ENCODE measurements at regions not wholly inside any gene's neighbourhood (a gene's known extent, or its start where the extent isn't known, plus 50 kb on each side); places are given as distances from the start of the nearest gene placed in this dataset.

DNA sequence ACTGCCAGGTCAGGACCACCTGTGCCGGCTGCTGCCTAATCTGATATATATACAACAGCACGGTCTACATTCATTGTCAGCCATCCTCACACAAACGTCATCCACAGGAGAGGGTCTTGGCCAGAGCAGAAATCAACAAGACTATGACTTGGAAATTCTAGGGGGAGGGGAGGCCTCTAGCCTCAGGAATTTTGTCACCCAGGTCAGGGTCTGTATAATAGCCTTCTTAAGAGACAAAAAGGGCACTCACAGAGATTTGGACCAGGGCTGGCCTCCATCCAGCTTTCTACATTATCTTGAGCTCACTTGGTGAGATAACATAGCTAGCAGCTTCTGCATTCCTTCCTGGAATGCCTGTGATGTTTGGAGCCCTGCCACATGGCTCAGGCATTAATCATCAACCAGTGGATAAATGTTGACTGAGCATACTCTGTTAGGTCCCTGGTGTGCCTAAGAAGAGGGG lies 50.4 kb upstream of the CTIF start:
- peak; percentile 81 for DNase-seq
- intact Hi-C loops (cut with micrococcal nuclease) = loop anchor here (10.0 kb wide), 1 partner anchor 56 kb away; no protein-coding TSS in a partner anchor
- ATAC-seq = peak; percentile 95

DNA sequence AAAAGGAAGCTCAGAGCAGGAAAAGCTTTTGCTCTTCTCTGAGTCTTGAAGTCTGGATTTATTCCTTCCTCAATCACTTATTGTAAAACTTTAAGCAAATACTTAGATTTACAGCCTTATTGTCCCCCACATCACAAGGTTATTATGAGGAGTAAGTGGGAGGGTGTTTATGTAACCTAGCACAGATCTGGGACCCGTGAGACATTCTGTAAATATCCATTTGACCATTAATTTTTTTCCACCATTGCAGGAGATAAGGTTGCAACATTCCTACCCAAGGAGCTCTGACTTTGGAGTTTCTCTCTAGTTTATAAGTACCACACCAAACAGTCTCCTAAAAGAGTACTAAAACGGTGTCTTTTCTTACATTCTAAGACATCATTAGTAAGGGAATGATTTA lies 52.1 kb upstream of the CTIF start:
- no peak for DNase-seq
- ATAC-seq = no peak
- intact Hi-C loops (cut with micrococcal nuclease) = loop anchor here (10.0 kb wide), 1 partner anchor 58 kb away; no protein-coding TSS in a partner anchor

DNA sequence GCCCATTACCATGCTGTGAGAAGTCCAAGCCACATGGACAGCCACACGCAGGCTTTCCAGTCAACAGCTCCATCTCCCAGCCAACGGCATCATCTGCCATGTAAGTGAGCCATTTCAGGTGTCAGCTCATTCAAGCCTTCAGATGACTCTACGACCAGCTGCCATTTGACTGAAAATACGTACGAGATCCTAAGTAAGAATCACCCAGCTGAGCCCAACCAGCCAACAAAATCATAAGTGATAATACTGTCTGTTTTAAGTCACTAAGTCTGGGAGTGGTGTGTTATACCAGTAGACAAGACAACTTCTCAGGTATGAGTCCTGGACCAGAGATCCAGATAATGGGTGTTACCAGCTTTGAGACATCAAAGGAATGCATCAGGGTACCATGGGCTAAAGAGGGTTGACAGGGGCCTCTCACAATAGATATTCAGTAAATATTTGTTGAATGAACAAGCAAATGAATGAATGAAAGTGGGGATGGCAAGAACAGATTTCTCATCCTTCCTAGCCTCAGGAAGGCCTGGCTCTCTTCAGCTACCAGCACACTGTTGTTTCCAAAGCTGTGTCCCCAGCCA lies 52.9 kb upstream of the CTIF start:
- intact Hi-C loops (cut with micrococcal nuclease) = loop anchor here (10.0 kb wide), 1 partner anchor 59 kb away; no protein-coding TSS in a partner anchor

DNA sequence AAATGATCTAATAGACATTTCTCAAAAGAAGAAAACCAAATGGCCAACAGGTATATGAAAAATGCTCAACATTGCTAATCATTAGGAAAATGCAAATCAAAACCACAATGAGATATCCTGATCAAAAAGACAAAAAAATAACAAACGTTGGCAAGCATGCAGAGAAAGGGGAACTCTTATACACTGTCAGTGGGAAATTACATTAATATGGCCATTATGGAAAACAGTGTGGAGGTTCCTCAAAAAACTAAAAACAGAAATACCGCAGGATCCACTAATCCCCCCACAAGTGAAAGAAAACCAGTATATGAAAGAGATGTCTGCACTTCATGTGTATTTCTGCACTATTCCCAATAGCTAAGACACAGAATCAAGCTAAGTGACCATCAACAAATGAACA lies 57.7 kb upstream of the CTIF start:
- no peak for DNase-seq
- intact Hi-C loops (cut with micrococcal nuclease) = loop anchor here (10.0 kb wide), 1 partner anchor 64 kb away; no protein-coding TSS in a partner anchor

More for the DNA sequence above, 52.9 kb upstream of the CTIF start:
- DNase-seq (no peak), ATAC-seq (no peak)

DNA sequence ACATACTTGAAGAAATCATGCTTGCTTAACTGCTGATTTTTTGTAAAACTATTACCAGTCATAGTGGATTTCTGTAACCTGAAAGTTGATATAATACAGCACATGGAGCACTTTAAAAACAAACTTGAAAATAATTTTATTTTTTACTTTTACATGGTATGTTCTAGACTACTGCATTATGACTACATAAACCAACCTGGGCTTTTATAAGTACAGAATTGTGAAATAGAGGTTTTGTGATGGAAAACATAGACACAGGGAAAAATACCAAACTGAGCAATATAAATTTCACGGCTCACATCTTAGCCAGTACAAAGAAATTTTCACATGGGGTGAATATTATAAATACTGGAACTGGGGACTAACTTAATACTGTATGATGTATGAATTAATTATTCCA lies 59.3 kb upstream of the CTIF start:
- intact Hi-C loops (cut with micrococcal nuclease) = loop anchor here (5.0 kb wide), 1 partner anchor 183 kb away; no protein-coding TSS in a partner anchor
- no peak for DNase-seq
- no peak for ATAC-seq

More for the DNA sequence above, 57.7 kb upstream of the CTIF start:
- ATAC-seq = no peak

DNA sequence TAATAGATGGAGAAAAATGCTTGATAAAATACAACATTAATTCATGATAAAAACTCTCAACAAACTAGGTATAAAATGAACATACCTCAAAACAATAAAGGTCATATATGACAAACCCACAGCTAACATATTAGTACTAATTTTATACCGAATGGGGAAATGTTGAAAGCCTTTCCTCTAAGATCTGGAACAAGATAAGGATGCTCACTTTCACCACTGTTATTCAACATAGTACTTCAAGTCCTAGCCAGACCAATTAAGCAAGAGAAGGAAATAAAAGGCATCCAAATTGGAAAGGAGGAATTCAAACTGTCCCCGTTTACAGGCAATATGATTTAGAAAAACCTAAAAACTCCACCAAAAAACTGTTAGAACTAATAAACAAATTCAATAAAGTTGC lies 61.5 kb upstream of the CTIF start:
- no peak for DNase-seq
- intact Hi-C loops (cut with micrococcal nuclease) = loop anchor here (5.0 kb wide), 1 partner anchor 185 kb away; no protein-coding TSS in a partner anchor

DNA sequence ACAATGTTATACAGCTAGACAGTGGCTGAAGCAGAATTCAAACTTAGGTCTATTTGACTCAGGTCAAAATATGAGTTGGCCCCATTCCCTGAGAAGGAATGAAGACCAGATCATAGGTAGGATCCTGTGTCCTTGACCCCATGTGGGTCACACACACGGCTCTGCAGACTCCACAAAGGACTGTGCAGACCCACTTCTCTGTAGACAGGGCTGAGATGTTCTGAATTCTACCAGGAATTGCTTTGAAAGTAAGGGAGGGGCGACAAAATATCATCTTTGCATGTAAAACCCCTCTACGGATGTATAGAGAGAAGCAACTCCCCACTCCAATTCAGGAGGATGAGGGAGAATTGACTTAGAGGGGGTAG lies 62.3 kb upstream of the CTIF start:
- DNase-seq (no peak), ATAC-seq (no peak)
- intact Hi-C loops (cut with micrococcal nuclease) = loop anchor here (5.0 kb wide), 1 partner anchor 186 kb away; no protein-coding TSS in a partner anchor

More for the DNA sequence above, 61.5 kb upstream of the CTIF start:
- ATAC-seq = no peak

DNA sequence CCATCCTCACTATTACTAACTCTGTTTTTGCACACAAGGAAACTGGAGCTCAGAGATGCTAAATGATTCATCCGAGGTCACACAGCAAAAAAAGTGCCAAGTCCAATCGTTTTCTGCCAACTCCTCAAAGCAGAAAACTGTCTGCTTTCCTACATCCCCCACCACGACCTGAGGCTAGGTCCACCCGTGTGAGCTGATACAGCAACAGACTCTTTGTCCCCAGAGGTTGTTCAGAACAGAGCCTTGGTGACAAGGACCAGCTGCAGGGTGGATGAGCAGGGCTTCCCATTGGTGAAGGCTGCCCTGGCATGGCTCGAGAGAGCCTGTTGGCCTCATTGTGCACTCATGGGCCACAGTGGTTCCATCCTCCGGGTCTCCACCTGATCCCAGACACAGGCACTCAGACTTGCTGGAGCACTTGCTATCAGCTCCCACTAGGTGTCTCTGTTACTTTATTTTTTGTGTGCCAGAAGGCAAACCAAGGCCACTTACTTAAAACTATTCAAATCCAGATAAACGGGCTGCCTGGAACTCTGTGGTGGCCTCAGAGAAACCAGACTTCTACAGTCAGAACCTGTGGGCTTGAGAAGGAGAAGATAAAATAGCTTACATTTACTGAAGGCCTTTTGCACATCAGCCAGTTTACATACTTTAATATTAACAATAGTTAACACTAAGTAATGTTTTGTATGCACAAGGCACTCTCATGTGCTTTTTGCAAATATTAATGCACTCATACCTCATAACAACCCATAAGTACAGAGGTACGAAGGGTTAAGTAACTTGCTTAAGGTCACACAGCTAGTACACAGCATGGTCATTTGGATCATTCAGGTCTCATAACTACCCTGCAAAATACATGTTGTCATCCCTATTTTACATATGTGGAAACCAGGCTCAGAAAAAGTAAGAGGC lies 62.9 kb upstream of the CTIF start:
- intact Hi-C loops (cut with micrococcal nuclease) = loop anchor here (5.0 kb wide), 1 partner anchor 186 kb away; no protein-coding TSS in a partner anchor
- ATAC-seq = peak; percentile 91
- DNase-seq = no peak

DNA sequence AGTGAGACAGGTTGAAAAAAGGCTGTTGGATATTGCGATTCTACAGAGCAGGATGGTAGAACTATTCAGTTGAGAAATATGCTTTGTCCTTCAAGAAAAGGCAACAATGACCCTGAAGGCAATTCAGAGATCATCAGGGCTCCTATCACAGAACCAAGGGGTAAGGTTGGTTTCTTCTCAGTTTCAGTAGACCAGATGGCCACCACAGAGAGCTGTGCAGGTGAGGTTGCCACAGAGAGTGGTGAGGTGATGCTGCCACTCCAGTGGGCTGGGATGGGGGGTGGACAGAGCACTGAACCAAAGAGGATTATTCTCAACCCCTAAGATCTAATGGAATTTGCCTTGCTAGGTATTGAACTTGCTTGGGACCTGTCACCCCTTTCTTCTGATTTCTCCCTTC lies 64.6 kb upstream of the ZBTB7C start:
- DNase-seq = no peak
- intact Hi-C loops (cut with micrococcal nuclease) = no loop called here
- ATAC-seq = no peak

DNA sequence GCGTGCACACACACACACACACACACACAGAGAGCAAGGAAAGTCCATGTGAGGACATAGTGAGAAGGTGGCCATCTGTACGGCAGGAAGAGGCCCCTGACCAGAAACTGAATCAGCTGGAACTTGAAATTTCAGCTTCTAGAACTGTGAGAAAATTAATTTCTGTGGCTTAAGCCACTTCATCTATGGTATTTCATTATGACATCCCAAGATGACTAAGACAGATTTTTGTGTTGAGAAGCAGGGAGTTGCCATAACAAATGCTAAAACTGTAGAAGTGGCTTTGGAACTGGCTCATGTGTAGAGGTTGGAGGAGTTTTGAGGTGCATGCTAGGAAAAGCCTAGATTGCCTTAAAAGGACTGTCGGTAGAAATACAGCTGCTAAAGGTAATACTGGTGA lies 63.4 kb upstream of the ZBTB7C start:
- intact Hi-C loops (cut with micrococcal nuclease) = no loop called here
- DNase-seq (no peak), ATAC-seq (no peak)

DNA sequence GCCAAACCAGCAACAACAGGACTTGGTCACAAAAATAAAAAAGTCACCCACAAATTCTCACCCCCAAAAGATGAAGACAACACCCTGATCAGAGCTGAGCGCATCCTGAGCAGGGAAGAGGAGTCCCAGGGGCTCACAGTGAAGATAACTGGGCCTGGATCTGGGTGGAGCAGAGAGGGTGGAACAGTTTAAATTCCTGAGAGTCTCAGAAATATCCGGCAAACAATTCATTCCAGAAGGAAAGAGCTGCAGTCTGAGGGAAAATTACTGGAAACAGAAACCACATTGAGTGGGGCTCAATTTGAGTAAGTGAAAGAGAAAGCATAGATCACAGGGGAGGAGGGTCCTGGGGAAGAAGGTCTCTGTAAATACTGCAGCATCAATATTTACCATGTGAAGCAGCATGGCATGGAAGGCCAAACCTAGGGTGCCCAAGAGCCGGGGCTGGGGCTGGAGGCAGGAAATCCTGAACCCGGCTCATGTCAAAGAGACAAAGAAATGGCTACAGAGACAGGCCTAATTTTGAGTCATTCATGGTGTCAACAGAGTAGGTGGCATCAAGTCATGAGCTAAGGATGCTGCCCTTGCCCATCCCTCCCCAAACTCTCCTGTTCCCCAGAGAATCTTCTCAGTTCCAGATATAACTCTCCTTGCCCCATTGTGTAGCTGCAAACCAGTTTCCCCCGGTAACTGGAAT lies 61.4 kb upstream of the ZBTB7C start:
- ATAC-seq = peak; percentile 76
- intact Hi-C loops (cut with micrococcal nuclease) = no loop called here

DNA sequence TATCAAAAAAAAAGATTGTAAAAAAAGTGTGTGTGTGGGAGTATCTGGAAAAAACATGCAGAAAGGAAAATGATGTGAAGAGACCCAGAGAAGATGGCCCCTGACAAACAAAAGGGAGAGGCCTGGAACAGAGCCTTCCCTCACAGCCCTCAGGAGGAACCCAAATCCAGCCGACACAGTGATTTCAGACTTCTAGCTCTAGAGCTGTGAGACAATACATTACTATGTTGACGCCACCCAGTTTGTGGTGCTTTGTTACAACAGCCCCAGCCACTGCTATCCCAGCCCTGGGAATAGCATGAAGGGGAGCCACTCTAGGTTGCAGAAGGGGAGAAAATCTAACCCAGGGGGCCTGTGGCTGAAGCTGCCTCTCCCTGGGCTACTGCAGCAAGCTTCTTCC lies 59.0 kb upstream of the ZBTB7C start:
- DNase-seq (no peak), ATAC-seq (no peak)
- intact Hi-C loops (cut with micrococcal nuclease) = no loop called here

More for the DNA sequence above, 61.4 kb upstream of the ZBTB7C start:
- no peak for DNase-seq

DNA sequence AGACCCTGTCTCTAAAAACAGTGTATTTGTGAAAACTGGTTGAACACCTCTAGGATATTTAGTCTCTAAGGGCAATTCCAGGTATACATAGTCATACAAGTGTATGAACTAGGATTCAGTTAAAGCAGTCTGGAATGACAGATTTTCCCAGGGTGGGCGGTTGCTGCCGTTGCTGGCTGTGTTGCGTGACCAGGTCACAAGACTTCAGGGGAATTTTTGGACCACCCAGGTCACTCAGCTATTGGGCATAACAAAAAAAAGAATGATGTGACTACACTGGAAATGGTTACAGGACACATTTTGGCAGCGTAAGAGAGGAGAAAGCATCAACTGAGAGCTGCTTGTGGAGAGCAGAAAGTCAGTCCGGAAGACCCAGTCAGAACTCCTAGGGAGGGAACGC lies 58.0 kb upstream of the ZBTB7C start:
- ATAC-seq (no peak), DNase-seq (no peak)
- intact Hi-C loops (cut with micrococcal nuclease) = no loop called here

DNA sequence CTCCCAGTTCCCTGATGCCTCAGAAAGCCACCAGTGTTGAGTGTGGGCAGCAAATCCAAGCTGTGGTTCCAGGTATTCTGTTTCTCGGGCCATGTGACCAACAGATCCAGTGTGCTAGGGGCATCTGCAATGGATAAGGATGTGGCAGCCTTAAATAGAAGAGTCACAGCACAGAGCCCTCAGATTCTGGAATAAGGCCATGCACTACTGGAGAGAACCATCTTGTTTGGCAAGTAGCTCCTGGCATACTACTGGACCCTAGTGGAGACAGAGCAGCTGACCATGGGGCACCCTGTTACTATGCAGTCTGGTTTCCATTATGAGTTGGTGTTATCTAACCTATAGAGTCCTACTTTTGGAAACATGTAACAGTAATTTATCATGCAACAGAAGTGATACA lies 53.3 kb upstream of the ZBTB7C start:
- intact Hi-C loops (cut with micrococcal nuclease) = no loop called here
- no peak for DNase-seq
- ATAC-seq = peak; percentile 90

DNA sequence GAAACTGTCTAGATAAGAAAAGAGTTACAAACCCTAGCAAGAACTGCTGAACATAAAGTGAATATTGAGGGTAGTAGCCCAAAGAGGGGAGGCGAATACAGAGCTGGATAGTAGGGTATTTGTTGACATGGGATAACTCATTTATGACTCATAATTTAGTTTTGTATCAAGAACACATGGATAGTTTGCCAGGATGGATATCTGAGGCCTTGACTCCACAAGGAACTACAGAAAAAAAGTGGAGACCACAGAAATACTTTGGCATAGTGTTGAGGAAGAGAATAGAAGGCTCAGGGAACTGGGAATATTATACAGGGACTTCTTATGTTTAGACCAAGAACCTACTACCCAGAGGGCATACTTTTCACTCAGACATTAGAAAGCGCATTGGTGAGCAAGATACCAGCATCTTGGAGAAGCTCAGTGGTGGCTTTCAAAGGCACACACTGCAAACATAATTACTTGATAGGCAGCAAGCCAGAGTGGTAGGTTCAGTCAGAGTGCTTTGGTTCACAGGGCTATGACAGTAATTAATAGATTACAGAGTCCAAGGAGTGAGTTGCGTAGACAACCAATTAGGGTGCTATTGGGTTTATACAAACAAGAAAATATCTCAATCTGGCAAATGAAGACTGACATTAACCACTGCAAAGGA lies 51.9 kb upstream of the ZBTB7C start:
- intact Hi-C loops (cut with micrococcal nuclease) = no loop called here
- ATAC-seq (no peak), DNase-seq (no peak)

DNA sequence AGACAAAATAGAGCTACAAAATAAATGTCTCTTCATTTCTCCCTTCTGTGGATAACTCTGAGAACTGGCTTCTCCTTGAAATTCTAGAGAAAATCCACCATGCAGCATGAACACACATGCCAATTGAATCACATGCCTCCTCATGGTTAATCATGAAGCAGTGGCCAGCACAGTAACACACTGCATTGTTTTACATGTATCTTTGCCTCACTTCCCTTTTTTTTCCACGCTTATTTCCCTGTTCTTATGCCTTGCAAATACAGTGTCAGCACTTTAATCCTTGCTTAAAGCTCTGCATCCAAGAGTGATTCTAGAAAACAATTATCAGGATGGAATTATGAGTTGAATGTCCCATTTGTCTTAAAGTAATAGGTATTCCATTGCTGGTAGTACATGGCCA lies 50.3 kb upstream of the ZBTB7C start:
- intact Hi-C loops (cut with micrococcal nuclease) = no loop called here
- ATAC-seq = peak; percentile 18

DNA sequence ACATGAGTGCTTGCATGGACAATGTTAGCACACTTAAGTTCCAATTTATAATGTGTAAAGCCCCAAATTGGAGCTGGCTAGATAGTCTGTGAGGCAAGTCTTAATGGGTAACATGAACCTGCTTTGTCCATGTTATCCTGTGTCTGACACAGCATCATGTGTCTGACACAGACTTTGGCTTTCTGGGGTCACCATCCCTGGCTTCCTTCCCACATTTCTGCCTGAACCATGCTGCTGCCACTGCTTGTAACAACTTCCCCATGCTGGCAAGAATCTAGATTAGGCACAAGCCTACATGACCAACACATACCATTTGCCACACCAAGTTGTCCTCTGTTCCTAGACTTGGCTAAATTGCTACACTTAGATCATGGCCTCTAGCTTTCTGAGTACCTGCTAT lies 49.8 kb upstream of the ZBTB7C start:
- intact Hi-C loops (cut with micrococcal nuclease) = no loop called here
- DNase-seq (no peak), ATAC-seq (no peak)

More for the DNA sequence above, 50.3 kb upstream of the ZBTB7C start:
- no peak for DNase-seq
